Lung (tissue), 11 donors: ENCODE measurements at regions not wholly inside any gene's neighbourhood (a gene's known extent, or its start where the extent isn't known, plus 50 kb on each side); places are given as distances from the start of the nearest gene placed in this dataset.

Source experiments
- ATAC-seq: fragments of 200-7000 bp; cut with Tn5 transposase; one replicate; pipeline ENCODE4 v1.9.1; 2020; ENCODE audit warnings: moderate number of reproducible peaks; ENCODE audit not compliant: insufficient read depth, low FRiP score
- DNase-seq, 3 donors: peaks; one replicate each; pipeline ENCODE4 v3.0.0-alpha.2; 2013 to 2017
- H3K27ac ChIP-seq, 2 donors: one replicate each; pipeline ENCODE4 v1.5.1; 2013; ENCODE audit warnings: mild to moderate bottlenecking in 2 of 2, moderate library complexity in 2 of 2, control low read depth in 1 of 2, inconsistent platforms in 1 of 2, low read depth in 1 of 2, low read length in 1 of 2
- H3K27me3 ChIP-seq, 3 donors: one replicate each; pipeline ENCODE4 v1.5.1; 2013; ENCODE audit warnings: low read length in 2 of 3; ENCODE audit not compliant: control insufficient read depth in 3 of 3, insufficient read depth in 3 of 3
- H3K36me3 ChIP-seq, 4 donors: one replicate each; pipeline ENCODE4 v1.5.1; 2013; ENCODE audit warnings: low read length in 4 of 4, mild to moderate bottlenecking in 1 of 4, moderate library complexity in 1 of 4; ENCODE audit not compliant: control insufficient read depth in 4 of 4, insufficient read depth in 4 of 4
- H3K4me1 ChIP-seq, 5 donors: one replicate each; pipeline ENCODE4 v1.5.1; 2013; ENCODE audit warnings: low read length in 5 of 5, mild to moderate bottlenecking in 2 of 5, moderate library complexity in 1 of 5; ENCODE audit not compliant: control insufficient read depth in 5 of 5, insufficient read depth in 5 of 5
- H3K4me3 ChIP-seq: one replicate; pipeline ENCODE4 v1.5.1; 2013; ENCODE audit warnings: mild to moderate bottlenecking, control low read depth, moderate library complexity
- H3K9ac ChIP-seq, 2 donors: one replicate each; pipeline ENCODE4 v1.5.1; 2013; ENCODE audit warnings: low read length in 2 of 2, control low read depth in 1 of 2; ENCODE audit not compliant: insufficient read depth in 1 of 2
- H3K9me3 ChIP-seq, 4 donors: one replicate each; pipeline ENCODE4 v1.5.1; 2013; ENCODE audit warnings: low read length in 3 of 4, mild to moderate bottlenecking in 1 of 4, moderate library complexity in 1 of 4; ENCODE audit not compliant: control insufficient read depth in 4 of 4, insufficient read depth in 3 of 4
- CTCF ChIP-seq: IDR thresholded peaks from 2 replicates; pipeline ENCODE4 v1.5.1; 2012; ENCODE audit warnings: mild to moderate bottlenecking; ENCODE audit errors: control extremely low read depth, extremely low read depth
- WGBS, 2 donors: extraction: QIAGEN DNeasy Blood & Tissue Kit; methylation state at CpG; one replicate each; pipeline ENCODE4 v1.1.7; 2013; 5-methylcytosine and 5-hydroxymethylcytosine counted together
- donor health status: control.
- donor health status: control.
- donor health status: Bipolar disorder and iron deficiency.
- donor health status: healthy.
- donor health status: DM: yes; HTN: yes; CAD: no.

DNA sequence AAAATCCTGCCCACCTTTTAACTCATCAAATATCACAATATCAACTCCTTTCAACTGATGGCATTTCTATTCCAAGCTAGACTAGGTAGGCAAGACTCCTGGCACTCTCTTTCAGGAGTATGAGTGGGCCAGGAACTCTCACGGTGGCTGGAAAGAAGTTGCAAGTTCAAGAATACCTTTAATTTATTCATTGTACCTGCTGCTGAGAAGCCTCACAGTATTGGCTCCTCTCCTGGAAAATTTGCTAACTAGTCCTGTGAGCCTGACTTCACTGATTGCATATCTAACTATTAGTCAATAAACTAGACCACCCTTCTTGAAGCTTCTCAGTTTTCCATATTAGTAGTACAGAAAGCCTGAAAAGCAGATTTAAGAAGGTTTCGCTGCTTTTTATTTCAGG lies 120.2 kb downstream of the DUSP10 start:
- Histone ChIP-seq H3K27ac (no peak overlapping the region), H3K4me3 (no peak overlapping the region), H3K36me3 (no peaks in the 10 kb centered on the region), H3K9me3 (no peaks in the 10 kb centered on the region), H3K27me3 (no peaks in the 10 kb centered on the region), H3K9ac (no peak overlapping the region), H3K4me1 (peaks cover 0 to 6% (median 0%) of the 10 kb centered on the region in 5 donors)
- ATAC-seq (no peak), DNase-seq (no peak)
- WGBS, 2 donors = 90 to 91% methylated on average over 2 of the region's 2 CpGs
- TF ChIP-seq CTCF = no peak

DNA sequence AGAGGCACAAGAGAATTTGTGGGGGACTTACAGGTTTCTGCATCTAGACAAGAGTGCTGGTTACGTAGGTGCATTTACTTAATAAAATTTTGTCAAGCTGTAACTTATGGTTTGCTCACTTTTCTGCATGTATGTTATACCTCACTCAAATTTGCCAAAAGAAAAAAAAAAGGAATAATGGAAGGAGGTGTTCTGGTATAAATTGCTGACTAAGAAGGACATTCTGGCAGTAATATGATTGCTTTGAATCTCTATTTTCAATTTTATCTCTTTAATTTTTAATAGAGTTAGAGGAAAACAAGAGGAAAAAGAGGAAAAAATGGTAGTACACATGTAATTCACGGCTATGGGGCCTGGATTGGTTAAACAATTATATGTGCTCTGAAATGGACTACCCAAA lies 119.5 kb downstream of the DUSP10 start:
- Histone ChIP-seq H3K27me3 (no peaks in the 10 kb centered on the region), H3K4me1 (peaks cover 0 to 6% (median 0%) of the 10 kb centered on the region in 5 donors), H3K27ac (no peak overlapping the region), H3K4me3 (no peak overlapping the region), H3K9ac (no peak overlapping the region), H3K9me3 (no peaks in the 10 kb centered on the region), H3K36me3 (no peaks in the 10 kb centered on the region)
- WGBS, 2 donors = 94% methylated on average over 2 of the region's 2 CpGs
- no peak for ATAC-seq
- DNase-seq = no peak
- no peak for TF ChIP-seq CTCF

DNA sequence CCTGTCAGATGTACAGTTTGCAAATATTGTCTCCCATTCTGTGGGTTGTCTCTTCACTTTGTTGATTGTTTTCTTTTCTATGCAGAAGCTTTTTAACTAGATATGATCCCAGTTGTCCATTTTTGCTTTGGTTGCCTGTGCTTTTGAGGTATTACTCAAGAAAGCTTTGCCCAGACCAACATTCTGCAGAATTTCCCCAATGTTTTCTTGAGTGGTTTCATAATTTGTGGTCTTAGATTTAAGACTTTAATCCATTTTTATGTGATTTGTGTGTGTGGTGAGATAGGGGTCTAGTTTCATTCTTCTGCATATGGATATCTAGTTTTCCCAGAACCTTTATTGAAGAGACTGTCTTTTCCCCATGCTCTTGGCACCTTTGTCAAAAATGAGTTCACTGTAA lies 116.9 kb downstream of the DUSP10 start:
- no peaks in the 10 kb centered on the region for H3K9me3 ChIP-seq
- ATAC-seq = no peak
- no peak overlapping the region for H3K27ac ChIP-seq
- H3K9ac ChIP-seq = no peak overlapping the region
- H3K4me1 ChIP-seq = peaks cover 0 to 6% (median 0%) of the 10 kb centered on the region in 5 donors
- no peak for TF ChIP-seq CTCF
- no peak for DNase-seq
- no peaks in the 10 kb centered on the region for H3K27me3 ChIP-seq
- H3K4me3 ChIP-seq = no peak overlapping the region
- no peaks in the 10 kb centered on the region for H3K36me3 ChIP-seq

DNA sequence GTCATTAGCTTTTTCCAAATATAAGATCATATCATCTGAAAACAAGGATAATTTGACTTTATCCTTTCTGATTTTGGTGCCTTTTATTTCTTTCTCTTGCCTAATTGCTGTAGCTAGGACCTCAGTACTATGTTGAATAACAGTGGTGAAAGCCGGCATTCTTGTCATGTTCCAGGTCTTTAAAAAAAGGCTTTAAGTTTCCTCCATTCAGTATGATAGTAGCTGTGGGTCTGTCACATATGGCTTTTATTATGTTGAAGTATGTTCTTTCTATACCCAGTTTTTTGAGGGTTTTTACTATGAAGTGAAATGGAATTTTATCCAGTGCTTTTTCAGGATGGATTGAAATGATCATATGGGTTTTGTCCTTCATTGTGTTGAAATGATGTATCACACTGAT lies 115.8 kb downstream of the DUSP10 start:
- whole genome bisulfite sequencing, 2 donors = 94 to 95% methylated on average over 1 of the region's 1 CpG
- no peaks in the 10 kb centered on the region for H3K9me3 ChIP-seq
- H3K36me3 ChIP-seq = no peaks in the 10 kb centered on the region
- H3K9ac ChIP-seq = no peak overlapping the region
- TF ChIP-seq CTCF = no peak
- peaks cover 0 to under 1% (median 0%) of the 10 kb centered on the region in 5 donors for H3K4me1 ChIP-seq
- ATAC-seq (no peak), DNase-seq (no peak)
- no peaks in the 10 kb centered on the region for H3K27me3 ChIP-seq
- H3K27ac ChIP-seq = no peak overlapping the region
- H3K4me3 ChIP-seq = no peak overlapping the region
